Activated T-helper 17 cell treated with anti-CD3 and anti-CD28 coated beads, Interleukin-2, amount 50 U/mL, for 72 hours (primary cell): ENCODE measurements at regions not wholly inside any gene's neighbourhood (a gene's known extent, or its start where the extent isn't known, plus 50 kb on each side); places are given as distances from the start of the nearest gene placed in this dataset.
"Not testable (repeated sequence)": the region's sequence is repeated elsewhere in the genome, so short reads cannot be mapped to it uniquely, and the experiment has no call there.

Experiments
- ATAC-seq: fragments of 150-1000 bp; cut with Tn5 transposase; replicated peaks from 2 replicates; pipeline ENCODE4 v1.10.0; 2021; ENCODE audit warnings: mild to moderate bottlenecking, moderate library complexity
- H3K27ac Mint-ChIP-seq: one replicate; pipeline ENCODE4 v1.8.0; 2022; ENCODE audit warnings: mixed read lengths
- H3K27me3 Mint-ChIP-seq: one replicate; pipeline ENCODE4 v1.8.0; 2022; ENCODE audit warnings: mixed read lengths
- H3K36me3 Mint-ChIP-seq: one replicate; pipeline ENCODE4 v1.8.0; 2022; ENCODE audit warnings: low read depth, mild to moderate bottlenecking, mixed read lengths
- H3K4me1 Mint-ChIP-seq: one replicate; pipeline ENCODE4 v1.8.0; 2022; ENCODE audit warnings: mixed read lengths
- H3K4me3 Mint-ChIP-seq: one replicate; pipeline ENCODE4 v1.8.0; 2022; ENCODE audit warnings: mild to moderate bottlenecking, mixed read lengths
- H3K9me3 Mint-ChIP-seq: one replicate; pipeline ENCODE4 v1.8.0; 2022; ENCODE audit warnings: mixed read lengths

DNA sequence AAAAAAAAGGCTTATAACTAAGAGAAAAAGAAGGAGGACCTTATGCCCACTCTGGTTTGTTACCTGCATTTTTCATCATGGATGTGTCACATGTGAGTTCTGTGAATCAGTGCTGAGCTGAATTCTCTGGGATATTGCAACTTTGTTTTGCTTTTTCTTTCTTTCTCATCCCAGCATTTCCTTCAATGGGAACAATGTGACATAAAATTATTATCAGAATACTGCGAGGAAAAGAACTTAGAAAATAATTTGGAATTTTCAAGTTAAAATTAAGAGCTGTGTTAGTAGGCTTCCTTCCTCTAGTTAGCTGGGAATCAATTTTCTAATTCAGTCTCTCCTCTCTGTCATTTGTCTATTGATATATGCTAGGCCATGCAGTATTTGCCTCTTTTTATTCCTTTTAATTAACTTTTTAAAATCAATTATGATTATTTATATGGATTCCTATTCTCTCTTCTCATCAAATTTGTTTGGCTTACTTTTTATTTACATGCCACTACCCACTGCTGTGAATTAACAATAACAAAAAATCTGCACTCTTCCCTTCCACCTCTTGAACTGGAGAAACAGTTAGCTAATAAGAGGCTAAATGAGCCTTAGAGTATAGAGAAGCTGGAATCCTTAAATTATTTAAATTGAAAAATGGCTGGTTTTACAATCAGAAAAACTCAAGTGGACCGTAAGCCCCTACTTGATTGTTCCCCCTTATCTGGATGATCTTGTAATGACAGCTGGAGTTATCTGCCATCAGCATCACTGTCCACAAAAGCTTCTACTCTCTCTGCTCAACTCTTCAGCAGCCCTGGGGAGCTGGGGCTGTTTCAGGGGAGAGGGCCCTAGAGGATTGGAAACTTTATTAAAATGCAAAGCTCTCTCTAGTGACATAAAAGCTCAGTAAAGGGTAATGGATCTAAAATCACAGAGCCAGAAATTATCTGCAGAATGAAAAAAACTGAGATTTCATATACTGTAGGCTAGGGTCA is 95.3 kb upstream of the SOX2 start:
- no peak for ATAC-seq
- no peak overlapping the region for H3K27ac Mint-ChIP-seq

DNA sequence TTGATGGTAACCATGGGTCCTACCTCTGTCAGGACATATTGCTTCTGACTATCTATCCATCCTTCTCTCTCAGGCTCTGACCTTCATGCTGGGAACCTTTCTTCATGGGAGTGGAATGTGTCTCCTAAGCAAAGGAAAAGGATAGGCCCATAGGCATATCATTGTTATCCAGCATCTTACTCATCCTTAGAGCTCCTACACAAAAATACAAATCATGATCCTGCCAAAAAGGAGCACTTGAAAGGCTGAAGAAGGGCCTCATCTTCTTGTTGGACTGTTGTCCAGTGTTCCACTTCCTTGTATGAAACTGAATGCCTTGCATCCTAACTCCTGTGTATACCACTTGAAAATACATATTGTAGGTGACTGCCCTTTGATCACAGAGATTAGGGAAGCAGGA is 96.1 kb upstream of the SOX2 start:
- Mint-ChIP-seq H3K4me3 (no peak overlapping the region), H3K27ac (no peak overlapping the region), H3K4me1 (no peaks in the 10 kb centered on the region), H3K9me3 (no peaks in the 10 kb centered on the region), H3K36me3 (no peaks in the 10 kb centered on the region), H3K27me3 (no peaks in the 10 kb centered on the region)
- no peak for ATAC-seq

More for the DNA sequence above, 95.3 kb upstream of the SOX2 start:
- H3K9me3 Mint-ChIP-seq = no peaks in the 10 kb centered on the region
- H3K4me3 Mint-ChIP-seq = no peak overlapping the region
- no peaks in the 10 kb centered on the region for H3K4me1 Mint-ChIP-seq
- H3K27me3 Mint-ChIP-seq = no peaks in the 10 kb centered on the region
- H3K36me3 Mint-ChIP-seq = no peaks in the 10 kb centered on the region

DNA sequence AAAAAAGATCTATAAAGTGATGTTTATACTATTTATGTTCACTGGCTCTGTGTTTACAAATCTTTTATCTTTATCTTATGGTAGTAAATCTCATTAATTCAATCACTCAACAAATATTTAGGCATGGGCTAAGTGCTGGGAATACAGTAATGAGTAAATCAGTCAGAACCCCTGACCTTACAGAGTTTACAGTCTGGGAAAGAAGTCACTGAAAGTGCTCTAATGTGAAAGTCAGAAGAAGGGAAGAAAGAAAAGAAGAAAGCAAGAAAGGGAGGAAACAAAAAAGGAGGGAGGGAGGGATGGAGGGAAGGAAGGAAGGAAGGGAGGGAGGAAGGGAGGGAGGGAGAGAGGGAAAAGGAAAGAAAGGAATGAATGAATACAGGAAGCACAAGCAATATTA is 96.8 kb upstream of the SOX2 start:
- Mint-ChIP-seq H3K27me3 (no peaks in the 10 kb centered on the region), H3K4me3 (no peak overlapping the region), H3K27ac (no peak overlapping the region), H3K9me3 (no peaks in the 10 kb centered on the region), H3K4me1 (no peaks in the 10 kb centered on the region), H3K36me3 (no peaks in the 10 kb centered on the region)
- ATAC-seq = no peak

DNA sequence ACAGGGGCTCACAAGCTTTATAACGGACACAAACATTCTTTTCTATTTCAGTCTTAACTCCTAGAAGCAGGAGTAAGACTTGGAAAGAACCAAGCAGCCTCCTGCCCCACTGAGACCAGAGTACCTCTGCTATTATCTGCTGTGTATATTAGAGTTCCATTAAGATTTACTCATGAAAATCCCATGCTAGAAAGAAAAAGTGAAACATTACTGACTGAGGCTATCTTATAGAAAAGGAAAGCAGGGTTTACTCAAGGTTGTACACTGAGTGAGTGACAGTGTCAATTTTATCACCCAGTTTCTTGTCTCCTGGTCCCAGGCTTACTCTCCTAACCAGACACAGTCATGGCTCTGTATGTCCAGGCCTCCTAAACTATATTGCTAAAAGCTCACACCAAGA is 97.9 kb upstream of the SOX2 start:
- H3K9me3 Mint-ChIP-seq = no peaks in the 10 kb centered on the region
- no peaks in the 10 kb centered on the region for H3K4me1 Mint-ChIP-seq
- no peaks in the 10 kb centered on the region for H3K36me3 Mint-ChIP-seq
- H3K27ac Mint-ChIP-seq = no peak overlapping the region
- ATAC-seq = no peak
- H3K27me3 Mint-ChIP-seq = no peaks in the 10 kb centered on the region
- H3K4me3 Mint-ChIP-seq = no peak overlapping the region

DNA sequence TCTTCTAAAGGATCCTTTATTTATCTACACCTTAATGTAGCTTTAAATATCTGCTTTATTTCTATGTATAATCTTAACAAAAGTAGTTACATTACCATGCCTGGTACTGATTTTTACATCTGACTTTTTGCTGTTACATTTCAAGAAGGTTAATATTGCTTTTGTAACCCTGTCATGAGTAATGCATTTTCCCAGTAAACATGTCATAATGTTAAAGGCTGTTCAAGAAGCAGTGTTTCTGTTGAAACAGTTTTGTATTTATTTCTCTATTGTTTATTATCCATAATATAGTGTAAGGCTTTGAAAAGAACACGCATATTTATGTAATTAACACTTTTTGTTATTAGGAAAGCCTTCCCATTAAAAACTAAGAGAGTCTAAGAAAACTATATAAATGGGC is 98.5 kb upstream of the SOX2 start:
- Mint-ChIP-seq H3K27me3 (no peaks in the 10 kb centered on the region), H3K27ac (no peak overlapping the region), H3K4me1 (no peaks in the 10 kb centered on the region), H3K9me3 (no peaks in the 10 kb centered on the region), H3K36me3 (no peaks in the 10 kb centered on the region), H3K4me3 (no peak overlapping the region)
- ATAC-seq = no peak

DNA sequence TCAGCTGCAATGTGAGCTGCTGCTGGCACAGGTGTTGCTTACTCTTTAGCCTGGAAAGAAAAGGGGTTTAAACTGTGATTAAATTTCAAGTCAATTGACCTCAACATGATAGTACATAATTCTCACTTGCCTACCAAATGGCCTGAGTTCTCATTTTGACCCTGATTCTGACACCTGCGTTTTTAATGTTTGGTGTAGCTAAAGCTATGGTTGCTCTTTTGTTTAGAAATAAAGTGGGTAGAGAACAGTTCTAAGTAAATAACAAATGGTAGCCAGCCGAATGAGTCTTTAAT is 100.8 kb upstream of the SOX2 start:
- H3K9me3 Mint-ChIP-seq = no peaks in the 10 kb centered on the region
- no peak for ATAC-seq
- no peak overlapping the region for H3K4me3 Mint-ChIP-seq
- no peak overlapping the region for H3K27ac Mint-ChIP-seq
- H3K4me1 Mint-ChIP-seq = no peaks in the 10 kb centered on the region
- H3K36me3 Mint-ChIP-seq = no peaks in the 10 kb centered on the region
- no peaks in the 10 kb centered on the region for H3K27me3 Mint-ChIP-seq

DNA sequence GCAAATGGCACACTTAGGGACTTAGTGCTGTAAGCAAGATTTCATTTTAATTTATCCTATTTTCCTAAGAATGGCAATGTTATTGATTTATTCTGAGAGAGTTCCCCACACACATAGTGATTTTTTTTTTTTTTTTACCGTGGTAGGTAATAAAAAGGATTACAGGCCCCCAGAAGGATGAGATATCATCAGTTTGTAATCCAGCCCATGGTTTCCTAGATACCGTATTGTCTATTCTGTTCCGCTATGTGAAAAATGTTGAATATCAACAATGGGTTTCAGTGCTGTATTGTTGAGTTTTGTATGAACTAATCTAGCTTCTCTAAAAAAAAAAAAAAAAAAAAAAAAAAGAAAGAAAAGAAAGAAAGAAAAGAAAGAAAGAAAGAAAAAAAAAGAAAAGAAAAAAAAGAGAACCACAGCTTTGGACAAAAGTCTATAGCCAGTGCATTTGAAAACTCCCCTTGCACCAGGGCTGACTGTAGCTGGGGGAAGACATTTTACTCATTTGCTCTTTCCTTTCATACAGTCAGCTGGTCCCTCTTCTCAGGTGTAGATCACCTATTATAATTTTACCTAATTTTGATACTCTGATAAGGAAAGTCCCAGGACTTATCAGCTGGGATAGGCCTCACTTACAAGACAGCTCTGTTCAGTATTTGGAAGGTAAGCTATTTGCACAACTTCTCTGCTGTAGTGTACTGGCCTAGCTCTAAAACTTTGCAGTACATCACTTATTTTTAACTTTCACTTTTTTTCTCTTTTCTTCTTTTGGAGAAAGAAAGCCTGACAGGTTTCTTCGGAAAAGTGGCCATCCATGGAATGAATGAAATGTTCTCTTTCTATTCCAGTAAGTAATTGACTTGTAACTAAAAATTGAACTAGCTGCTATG is 101.4 kb upstream of the SOX2 start:
- Mint-ChIP-seq H3K4me1 (no peaks in the 10 kb centered on the region), H3K27me3 (no peaks in the 10 kb centered on the region)

DNA sequence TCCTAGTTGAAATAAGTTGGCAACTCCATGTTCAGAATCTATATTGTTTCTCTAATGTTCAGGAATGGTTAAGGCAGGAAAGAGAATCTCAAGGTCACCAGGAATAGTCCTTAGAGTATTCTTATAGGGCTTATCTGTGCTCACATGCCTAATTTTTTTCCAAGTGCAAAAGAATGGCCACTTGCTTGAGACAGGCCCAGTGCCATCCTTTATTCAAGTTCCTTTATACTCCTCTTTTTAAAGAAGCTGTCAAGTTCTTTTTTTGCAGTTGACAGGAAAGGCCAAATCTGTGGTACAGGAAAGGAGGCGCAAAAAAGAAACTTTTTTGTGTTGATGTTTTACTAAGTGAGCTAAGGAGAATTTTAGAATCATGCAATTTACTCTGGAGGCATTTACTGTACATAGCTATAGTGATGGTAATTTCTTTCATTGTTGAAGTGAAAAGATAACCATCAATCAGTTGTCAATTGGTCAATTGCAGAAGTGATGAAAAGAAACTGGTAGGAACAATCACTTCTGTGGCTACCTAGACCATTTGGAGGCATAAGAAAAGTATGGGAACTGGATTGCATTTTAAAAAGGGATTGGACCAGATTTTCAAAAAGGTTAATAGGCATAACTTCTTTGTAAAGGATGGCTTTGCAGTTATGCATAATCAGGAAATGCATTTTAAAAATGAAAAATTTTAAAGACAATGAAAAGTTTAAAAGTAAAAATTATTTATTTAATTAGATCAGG is 102.5 kb upstream of the SOX2 start:
- Mint-ChIP-seq H3K36me3 (no peaks in the 10 kb centered on the region), H3K4me3 (no peak overlapping the region), H3K4me1 (no peaks in the 10 kb centered on the region), H3K27ac (no peak overlapping the region), H3K9me3 (no peaks in the 10 kb centered on the region), H3K27me3 (no peaks in the 10 kb centered on the region)
- ATAC-seq = no peak

More for the DNA sequence above, 101.4 kb upstream of the SOX2 start:
- Mint-ChIP-seq H3K27ac (no peak overlapping the region), H3K9me3 (no peaks in the 10 kb centered on the region), H3K36me3 (no peaks in the 10 kb centered on the region), H3K4me3 (no peak overlapping the region)
- no peak for ATAC-seq

DNA sequence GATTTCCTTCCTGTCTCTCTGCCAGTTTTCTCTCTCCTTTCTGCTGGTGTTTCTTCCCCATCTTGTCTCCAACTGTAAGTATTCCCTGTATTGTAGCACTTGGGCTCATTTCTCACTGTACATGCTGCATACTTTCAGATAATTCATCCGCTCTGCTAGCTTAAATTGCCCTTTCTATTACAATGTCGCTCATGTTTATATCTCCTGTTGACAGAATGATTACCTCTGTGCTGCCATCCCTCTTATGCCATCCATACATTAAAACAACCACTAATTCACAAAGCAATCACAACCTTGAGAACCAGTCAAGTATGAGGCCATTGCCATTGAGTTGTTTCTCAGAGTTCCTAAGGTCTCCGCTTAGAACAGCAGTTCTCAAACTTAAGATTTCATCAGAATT is 107.5 kb upstream of the SOX2 start:
- Mint-ChIP-seq H3K9me3 (no peaks in the 10 kb centered on the region), H3K4me1 (no peaks in the 10 kb centered on the region), H3K36me3 (no peaks in the 10 kb centered on the region), H3K27ac (no peak overlapping the region), H3K27me3 (no peaks in the 10 kb centered on the region), H3K4me3 (no peak overlapping the region)
- no peak for ATAC-seq

DNA sequence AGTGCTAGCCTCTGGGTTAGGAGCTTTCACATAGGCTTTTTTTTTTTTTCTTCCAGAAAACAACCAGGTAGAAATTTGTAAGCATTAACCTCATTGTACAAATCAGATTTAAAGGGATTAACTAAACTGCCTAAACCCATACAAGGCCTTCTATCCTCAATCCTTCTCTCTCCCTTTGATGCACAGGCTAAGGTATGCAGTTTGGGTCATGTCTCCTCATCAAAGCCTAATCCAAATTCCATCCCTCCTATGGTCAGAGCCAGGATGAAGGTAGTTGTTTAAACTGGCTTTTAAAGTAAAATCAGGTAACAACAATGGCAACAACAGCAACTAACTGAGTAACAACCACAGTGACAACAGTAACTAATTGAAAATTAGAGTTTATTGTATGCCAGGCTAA is 115.6 kb upstream of the SOX2 start:
- H3K4me1 Mint-ChIP-seq = no peaks in the 10 kb centered on the region
- no peak overlapping the region for H3K27ac Mint-ChIP-seq
- H3K36me3 Mint-ChIP-seq = no peaks in the 10 kb centered on the region
- no peak for ATAC-seq
- no peak overlapping the region for H3K4me3 Mint-ChIP-seq
- H3K27me3 Mint-ChIP-seq = no peaks in the 10 kb centered on the region
- peaks cover 16% of the 10 kb centered on the region for H3K9me3 Mint-ChIP-seq

DNA sequence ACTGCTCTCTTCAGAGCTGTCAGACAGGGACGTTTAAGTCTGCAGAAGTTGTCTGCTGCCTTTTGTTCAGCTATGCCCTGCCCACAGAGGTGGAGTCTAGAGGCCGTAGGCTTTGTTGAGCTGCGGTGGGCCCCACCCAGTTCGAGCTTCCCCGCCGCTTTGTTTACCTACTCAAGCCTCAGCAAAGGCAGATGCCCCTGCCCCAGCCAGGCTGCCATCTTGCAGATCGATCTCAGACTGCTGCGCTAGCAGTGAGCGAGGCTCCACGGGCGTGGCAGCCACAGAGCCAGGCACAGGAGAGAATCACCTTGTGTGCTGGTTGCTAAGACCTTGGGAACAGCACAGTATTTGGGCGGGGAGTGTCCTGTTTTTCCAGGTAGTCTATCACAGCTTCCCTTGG is 120.8 kb upstream of the SOX2 start:
- H3K4me3 Mint-ChIP-seq, H3K36me3 Mint-ChIP-seq, ATAC-seq, H3K27ac Mint-ChIP-seq, H3K27me3 Mint-ChIP-seq, H3K4me1 Mint-ChIP-seq: not testable (repeated sequence)
- H3K9me3 Mint-ChIP-seq = peaks cover 32% of the 10 kb centered on the region

DNA sequence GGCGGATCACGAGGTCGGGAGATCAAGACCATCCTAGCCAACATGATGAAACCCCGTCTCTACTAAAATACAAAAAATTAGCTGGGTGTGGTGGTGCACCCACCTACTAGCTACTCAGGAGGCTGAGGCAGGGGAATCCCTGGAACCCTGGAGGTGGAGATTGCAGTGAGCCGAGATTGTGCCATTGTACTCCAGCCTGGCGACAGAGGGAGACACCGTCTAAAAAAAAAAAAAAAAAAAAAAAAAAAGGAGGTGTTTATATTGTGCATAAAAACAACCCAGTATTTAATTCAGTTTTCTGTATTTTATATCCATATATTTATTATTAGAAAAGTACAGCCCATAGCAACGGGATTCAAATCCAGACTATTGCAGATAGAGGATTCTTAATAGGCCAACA is 129.1 kb upstream of the SOX2 start:
- H3K27ac Mint-ChIP-seq = no peak overlapping the region
- H3K9me3 Mint-ChIP-seq = peaks cover 3% of the 10 kb centered on the region
- ATAC-seq = no peak
- H3K36me3 Mint-ChIP-seq = no peaks in the 10 kb centered on the region
- no peaks in the 10 kb centered on the region for H3K27me3 Mint-ChIP-seq
- H3K4me1 Mint-ChIP-seq = no peaks in the 10 kb centered on the region
- no peak overlapping the region for H3K4me3 Mint-ChIP-seq

DNA sequence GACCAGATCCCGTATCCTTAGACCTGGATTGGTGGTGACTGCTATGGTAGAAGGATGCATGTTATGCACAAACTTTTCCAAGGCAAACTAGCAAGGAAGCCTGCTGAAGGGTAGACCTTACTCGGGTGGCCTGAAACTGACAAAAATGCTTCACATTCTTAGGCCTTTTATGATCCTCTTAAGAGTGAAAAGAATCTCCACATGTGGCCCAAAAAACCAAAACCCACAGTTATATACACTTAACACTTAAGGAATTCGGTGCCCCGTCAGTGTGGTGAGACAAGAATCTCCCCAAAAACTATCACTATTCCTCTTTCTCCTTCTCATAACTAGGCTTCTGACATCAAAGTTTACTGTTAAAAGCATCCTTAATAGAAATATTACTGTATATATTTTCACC is 130.1 kb upstream of the SOX2 start:
- Mint-ChIP-seq H3K4me1 (no peaks in the 10 kb centered on the region), H3K36me3 (no peaks in the 10 kb centered on the region), H3K9me3 (no peaks in the 10 kb centered on the region), H3K27me3 (no peaks in the 10 kb centered on the region), H3K27ac (no peak overlapping the region), H3K4me3 (no peak overlapping the region)
- ATAC-seq = no peak

DNA sequence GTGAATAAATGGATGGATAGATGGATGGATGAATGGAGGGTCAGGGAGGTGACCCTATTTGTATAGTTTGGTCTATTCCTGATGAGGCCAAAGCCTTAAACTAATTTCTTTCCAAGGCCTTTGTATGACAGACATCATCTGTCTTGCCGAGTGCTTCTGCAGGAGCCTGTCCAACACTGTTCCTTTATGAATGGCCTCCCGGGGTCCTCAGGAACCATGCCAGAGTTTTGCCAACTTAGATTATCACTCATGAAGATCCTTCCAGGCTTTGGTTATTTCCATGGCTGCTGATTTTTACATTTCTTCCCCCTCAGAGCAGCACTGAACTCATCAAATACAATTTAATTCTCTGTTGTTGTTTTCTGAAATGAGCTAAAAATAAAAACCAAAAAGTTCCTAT is 133.0 kb upstream of the SOX2 start:
- Mint-ChIP-seq H3K4me1 (no peaks in the 10 kb centered on the region), H3K9me3 (no peaks in the 10 kb centered on the region), H3K4me3 (no peak overlapping the region), H3K36me3 (no peaks in the 10 kb centered on the region), H3K27ac (no peak overlapping the region), H3K27me3 (no peaks in the 10 kb centered on the region)
- no peak for ATAC-seq
